Mesendoderm (in vitro differentiated cells): ENCODE measurements at regions not wholly inside any gene's neighbourhood (a gene's known extent, or its start where the extent isn't known, plus 50 kb on each side); places are given as distances from the start of the nearest gene placed in this dataset.

ENCODE experiments used
- DNase-seq: peaks from one replicate; pipeline ENCODE4 v3.0.0; 2013
- H2AK5ac ChIP-seq: 2 replicates; pipeline ENCODE4 v1.6.1; 2013; ENCODE audit warnings: low read length, inconsistent platforms
- H2BK120ac ChIP-seq: 2 replicates; pipeline ENCODE4 v1.6.1; 2013; ENCODE audit warnings: low read depth, mild to moderate bottlenecking, low read length, moderate library complexity, mixed read lengths
- H2BK15ac ChIP-seq: replicated peaks from 2 replicates; pipeline ENCODE4 v1.6.1; 2013; ENCODE audit warnings: low read depth, mild to moderate bottlenecking, moderate library complexity
- H2BK5ac ChIP-seq: 2 replicates; pipeline ENCODE4 v1.6.1; 2013; ENCODE audit warnings: low read length, inconsistent platforms
- H3K18ac ChIP-seq: 2 replicates; pipeline ENCODE4 v1.6.1; 2013; ENCODE audit warnings: mild to moderate bottlenecking, low read length, mixed read lengths
- H3K23ac ChIP-seq: one replicate; pipeline ENCODE4 v1.6.1; 2013; ENCODE audit warnings: low read length
- H3K27ac ChIP-seq: 2 replicates; pipeline ENCODE4 v1.5.1; 2013; ENCODE audit warnings: low read depth, mild to moderate bottlenecking, inconsistent platforms, low read length, moderate library complexity
- H3K27me3 ChIP-seq: 2 replicates; pipeline ENCODE4 v1.6.1; 2013; ENCODE audit warnings: low read length, control low read depth, mild to moderate bottlenecking, inconsistent platforms; ENCODE audit not compliant: insufficient read depth, poor library complexity
- H3K36me3 ChIP-seq: 2 replicates; pipeline ENCODE4 v1.6.1; 2013; ENCODE audit warnings: low read length, inconsistent platforms; ENCODE audit not compliant: control insufficient read depth, insufficient read depth
- H3K4ac ChIP-seq: one replicate; pipeline ENCODE4 v1.6.1; 2013; ENCODE audit warnings: low read depth, mild to moderate bottlenecking, low read length, moderate library complexity
- H3K4me1 ChIP-seq: 2 replicates; pipeline ENCODE4 v1.6.1; 2013; ENCODE audit warnings: low read depth, low read length, inconsistent platforms; ENCODE audit not compliant: control insufficient read depth
- H3K4me2 ChIP-seq: 2 replicates; pipeline ENCODE4 v1.6.1; 2013; ENCODE audit warnings: low read length
- H3K4me3 ChIP-seq: 2 replicates; pipeline ENCODE4 v1.5.1; 2013; ENCODE audit warnings: mild to moderate bottlenecking, low read length
- H3K56ac ChIP-seq: one replicate; pipeline ENCODE4 v1.6.1; 2013; ENCODE audit warnings: low read length
- H3K79me1 ChIP-seq: 2 replicates; pipeline ENCODE4 v1.6.1; 2013; ENCODE audit warnings: low read length, inconsistent platforms
- H3K79me2 ChIP-seq: 2 replicates; pipeline ENCODE4 v1.6.1; 2013; ENCODE audit warnings: mild to moderate bottlenecking, low read length; ENCODE audit not compliant: control insufficient read depth, insufficient read depth
- H3K9ac ChIP-seq: 2 replicates; pipeline ENCODE4 v1.6.1; 2013; ENCODE audit warnings: low read length, inconsistent platforms
- H4K5ac ChIP-seq: one replicate; pipeline ENCODE4 v1.6.1; 2013; ENCODE audit warnings: low read length
- H4K8ac ChIP-seq: one replicate; pipeline ENCODE4 v1.6.1; 2013; ENCODE audit warnings: low read depth, mild to moderate bottlenecking, control low read depth, low read length, moderate library complexity
- WGBS: extraction: QIAGEN DNeasy Blood & Tissue Kit; methylation state at CpG from one replicate; pipeline ENCODE4 v1.1.7; 2013; ENCODE audit warnings: low lambda C conversion rate, missing lambda C conversion rate; ENCODE audit not compliant: insufficient coverage; ENCODE audit errors: extremely low coverage; 5-methylcytosine and 5-hydroxymethylcytosine counted together

DNA sequence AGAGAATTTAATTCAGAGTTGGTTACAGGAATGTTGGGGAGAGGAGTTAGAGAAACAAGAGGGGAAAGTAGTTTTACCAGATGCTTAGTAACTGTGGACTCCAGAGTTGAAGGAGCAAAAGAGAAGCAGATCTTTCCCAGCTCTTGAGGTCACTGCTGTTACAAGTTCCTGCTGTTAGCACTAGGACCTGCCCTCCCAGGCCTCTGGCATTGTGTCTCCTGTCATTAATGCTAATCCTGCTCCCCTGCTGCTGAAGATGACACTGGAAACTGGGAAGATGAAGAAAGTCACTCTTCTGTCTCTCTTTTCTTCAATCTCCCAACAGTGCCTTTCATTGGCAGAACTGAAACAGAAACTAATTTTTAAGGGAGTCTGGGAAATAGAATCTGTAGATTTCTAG is 845.6 kb downstream of the ADGRL2 start:
- H3K36me3 ChIP-seq, result no peaks in the 10 kb centered on the region
- H2BK15ac ChIP-seq, result no peak overlapping the region
- H2BK5ac ChIP-seq, result no peak overlapping the region
- H3K4me3 ChIP-seq, result no peak overlapping the region
- H4K5ac ChIP-seq, result no peak overlapping the region
- H3K79me2 ChIP-seq, result no peaks in the 10 kb centered on the region
- no peak overlapping the region for H2BK120ac ChIP-seq
- no peak overlapping the region for H3K23ac ChIP-seq
- peak; percentile 62 for DNase-seq
- H3K79me1 ChIP-seq, result no peaks in the 10 kb centered on the region
- no peak overlapping the region for H3K9ac ChIP-seq
- H2AK5ac ChIP-seq, result no peak overlapping the region
- H3K4me1 ChIP-seq, result peaks cover 4% of the 10 kb centered on the region
- H3K27ac ChIP-seq, result no peak overlapping the region
- no peak overlapping the region for H3K4me2 ChIP-seq
- no peak overlapping the region for H3K56ac ChIP-seq
- no peak overlapping the region for H3K18ac ChIP-seq
- no peak overlapping the region for H4K8ac ChIP-seq
- H3K4ac ChIP-seq, result no peak overlapping the region
- no peaks in the 10 kb centered on the region for H3K27me3 ChIP-seq

- Histone ChIP-seq H3K18ac (no peak overlapping the region), H3K79me2 (no peaks in the 10 kb centered on the region), H3K79me1 (no peaks in the 10 kb centered on the region), H3K9ac (no peak overlapping the region), H3K27me3 (no peaks in the 10 kb centered on the region), H3K23ac (no peak overlapping the region), H3K36me3 (no peaks in the 10 kb centered on the region), H3K27ac (no peak overlapping the region), H3K4me1 (peaks cover 4% of the 10 kb centered on the region), H3K56ac (no peak overlapping the region), H4K5ac (no peak overlapping the region), H3K4me3 (no peak overlapping the region), H2BK15ac (no peak overlapping the region), H3K4ac (no peak overlapping the region), H4K8ac (no peak overlapping the region), H2BK5ac (no peak overlapping the region), H2AK5ac (no peak overlapping the region), H2BK120ac (no peak overlapping the region), H3K4me2 (no peak overlapping the region)
- DNase-seq, result no peak
- WGBS, result no CpG with 5 or more reads among the region's 5 CpGs
These were observed 843.6 kb downstream of the ADGRL2 start for GRCh38 chr1:82644186-82644915.

GRCh38 chr1:82640352-82640751 is 839.6 kb downstream of the ADGRL2 start:
- WGBS, result no CpG with 5 or more reads among the region's 1 CpG
- no peaks in the 10 kb centered on the region for H3K79me2 ChIP-seq
- H2BK15ac ChIP-seq, result no peak overlapping the region
- H3K27me3 ChIP-seq, result no peaks in the 10 kb centered on the region
- no peak overlapping the region for H3K9ac ChIP-seq
- no peaks in the 10 kb centered on the region for H3K79me1 ChIP-seq
- H3K27ac ChIP-seq, result no peak overlapping the region
- no peak overlapping the region for H3K4ac ChIP-seq
- no peak overlapping the region for H3K4me2 ChIP-seq
- H3K36me3 ChIP-seq, result no peaks in the 10 kb centered on the region
- H2BK5ac ChIP-seq, result no peak overlapping the region
- H4K8ac ChIP-seq, result no peak overlapping the region
- H2BK120ac ChIP-seq, result no peak overlapping the region
- no peak overlapping the region for H3K23ac ChIP-seq
- H2AK5ac ChIP-seq, result no peak overlapping the region
- no peak overlapping the region for H3K18ac ChIP-seq
- no peaks in the 10 kb centered on the region for H3K4me1 ChIP-seq
- H4K5ac ChIP-seq, result no peak overlapping the region
- H3K56ac ChIP-seq, result no peak overlapping the region
- DNase-seq, result no peak
- H3K4me3 ChIP-seq, result no peak overlapping the region

DNA sequence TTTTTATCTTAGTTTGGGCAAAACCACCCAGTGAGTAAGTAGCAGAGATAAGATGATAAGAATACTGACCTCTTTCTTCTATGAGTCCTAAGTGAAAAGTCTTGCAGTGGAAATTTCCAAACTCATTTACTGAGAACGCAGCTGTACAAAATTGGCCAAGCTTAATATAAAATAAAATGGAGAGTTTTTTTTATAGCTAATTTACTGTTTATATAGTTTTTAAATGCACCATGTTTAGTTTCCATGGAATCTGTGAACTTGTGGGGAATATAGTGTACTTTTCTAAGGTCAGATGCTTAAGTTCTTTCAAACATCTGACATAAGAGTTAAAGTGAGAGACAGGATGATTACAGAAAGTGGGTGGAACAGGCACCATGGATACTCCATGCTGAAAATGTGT is 833.5 kb downstream of the ADGRL2 start:
- Histone ChIP-seq H3K23ac (no peak overlapping the region), H2BK5ac (no peak overlapping the region), H3K4ac (no peak overlapping the region), H3K4me2 (no peak overlapping the region), H4K5ac (no peak overlapping the region), H2BK120ac (no peak overlapping the region), H3K79me2 (no peaks in the 10 kb centered on the region), H3K27ac (no peak overlapping the region), H2BK15ac (no peak overlapping the region), H3K79me1 (no peaks in the 10 kb centered on the region), H3K18ac (no peak overlapping the region), H3K56ac (no peak overlapping the region), H3K9ac (no peak overlapping the region), H3K4me3 (no peak overlapping the region), H3K27me3 (no peaks in the 10 kb centered on the region), H4K8ac (no peak overlapping the region), H3K4me1 (no peaks in the 10 kb centered on the region), H2AK5ac (no peak overlapping the region), H3K36me3 (no peaks in the 10 kb centered on the region)
- no peak for DNase-seq
- no CpG with 5 or more reads among the region's 1 CpG for WGBS

DNA sequence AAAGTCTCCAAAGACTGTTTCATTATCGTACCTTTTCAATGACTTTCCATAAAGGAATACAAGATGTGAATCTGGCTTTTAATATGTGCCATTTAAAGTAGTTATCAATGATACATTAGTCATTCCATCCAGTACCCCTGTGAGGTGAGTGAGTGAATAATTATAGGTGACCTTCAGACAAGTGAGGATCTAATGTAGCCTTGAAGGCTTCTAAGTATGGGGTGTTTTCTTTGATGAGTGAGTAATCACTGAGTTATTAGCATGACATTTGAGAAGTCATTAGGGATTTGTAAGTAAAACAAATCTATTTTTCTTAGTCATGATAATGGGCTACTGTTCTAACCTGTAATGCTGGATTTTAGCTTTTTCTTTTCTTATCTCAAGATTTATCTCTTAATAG is 831.4 kb downstream of the ADGRL2 start:
- no peak overlapping the region for H2BK5ac ChIP-seq
- H3K4ac ChIP-seq, result no peak overlapping the region
- no peaks in the 10 kb centered on the region for H3K27me3 ChIP-seq
- no peak overlapping the region for H3K9ac ChIP-seq
- no peak overlapping the region for H2BK15ac ChIP-seq
- H2AK5ac ChIP-seq, result no peak overlapping the region
- no peak overlapping the region for H4K8ac ChIP-seq
- no peak overlapping the region for H3K56ac ChIP-seq
- no peaks in the 10 kb centered on the region for H3K4me1 ChIP-seq
- H3K18ac ChIP-seq, result no peak overlapping the region
- no peaks in the 10 kb centered on the region for H3K36me3 ChIP-seq
- WGBS, result no CpG with 5 or more reads among the region's 1 CpG
- no peak for DNase-seq
- H3K79me1 ChIP-seq, result no peaks in the 10 kb centered on the region
- H3K79me2 ChIP-seq, result no peaks in the 10 kb centered on the region
- H3K27ac ChIP-seq, result no peak overlapping the region
- no peak overlapping the region for H3K23ac ChIP-seq
- no peak overlapping the region for H3K4me2 ChIP-seq
- no peak overlapping the region for H3K4me3 ChIP-seq
- H4K5ac ChIP-seq, result no peak overlapping the region
- H2BK120ac ChIP-seq, result no peak overlapping the region

GRCh38 chr1:82628887-82629286 is 828.2 kb downstream of the ADGRL2 start:
- Histone ChIP-seq H4K8ac (no peak overlapping the region), H3K27me3 (no peaks in the 10 kb centered on the region), H4K5ac (no peak overlapping the region), H3K4me2 (no peak overlapping the region), H3K4me1 (no peaks in the 10 kb centered on the region), H3K9ac (no peak overlapping the region), H3K27ac (no peak overlapping the region), H3K4me3 (no peak overlapping the region), H2BK120ac (no peak overlapping the region), H3K79me1 (no peaks in the 10 kb centered on the region), H2AK5ac (no peak overlapping the region), H3K56ac (no peak overlapping the region), H3K4ac (no peak overlapping the region), H3K79me2 (no peaks in the 10 kb centered on the region), H2BK15ac (no peak overlapping the region), H3K18ac (no peak overlapping the region), H3K23ac (no peak overlapping the region), H2BK5ac (no peak overlapping the region), H3K36me3 (no peaks in the 10 kb centered on the region)
- no peak for DNase-seq
- no CpG with 5 or more reads among the region's 2 CpGs for whole genome bisulfite sequencing
